ENCODE measurements at regions not wholly inside any gene's neighbourhood (a gene's known extent, or its start where the extent isn't known, plus 50 kb on each side); places are given as distances from the start of the nearest gene placed in this dataset.

DNA sequence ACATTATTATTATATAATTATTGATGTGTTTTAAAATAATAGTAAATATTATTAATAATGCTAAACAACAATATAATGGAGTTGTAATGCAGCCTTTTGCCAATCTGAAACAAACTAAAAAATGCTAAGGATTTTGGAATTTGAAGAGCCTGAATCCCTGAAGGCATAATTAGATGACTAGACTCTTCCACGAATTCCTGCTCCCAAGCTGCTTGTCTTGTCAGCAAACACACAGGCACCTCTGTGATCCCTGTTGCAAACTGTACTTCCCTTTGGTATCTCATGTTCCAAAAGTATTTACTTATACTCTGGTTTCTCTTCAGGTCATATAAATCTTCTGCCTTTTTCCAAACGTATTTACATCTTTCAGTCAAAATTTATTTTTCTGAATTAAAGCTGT lies 1862.4 kb downstream of the OLFM4 start:
- no peak for TF ChIP-seq POLR2A (IDR thresholded peaks at IDR 0.05)
- TF ChIP-seq, protein P1, sequence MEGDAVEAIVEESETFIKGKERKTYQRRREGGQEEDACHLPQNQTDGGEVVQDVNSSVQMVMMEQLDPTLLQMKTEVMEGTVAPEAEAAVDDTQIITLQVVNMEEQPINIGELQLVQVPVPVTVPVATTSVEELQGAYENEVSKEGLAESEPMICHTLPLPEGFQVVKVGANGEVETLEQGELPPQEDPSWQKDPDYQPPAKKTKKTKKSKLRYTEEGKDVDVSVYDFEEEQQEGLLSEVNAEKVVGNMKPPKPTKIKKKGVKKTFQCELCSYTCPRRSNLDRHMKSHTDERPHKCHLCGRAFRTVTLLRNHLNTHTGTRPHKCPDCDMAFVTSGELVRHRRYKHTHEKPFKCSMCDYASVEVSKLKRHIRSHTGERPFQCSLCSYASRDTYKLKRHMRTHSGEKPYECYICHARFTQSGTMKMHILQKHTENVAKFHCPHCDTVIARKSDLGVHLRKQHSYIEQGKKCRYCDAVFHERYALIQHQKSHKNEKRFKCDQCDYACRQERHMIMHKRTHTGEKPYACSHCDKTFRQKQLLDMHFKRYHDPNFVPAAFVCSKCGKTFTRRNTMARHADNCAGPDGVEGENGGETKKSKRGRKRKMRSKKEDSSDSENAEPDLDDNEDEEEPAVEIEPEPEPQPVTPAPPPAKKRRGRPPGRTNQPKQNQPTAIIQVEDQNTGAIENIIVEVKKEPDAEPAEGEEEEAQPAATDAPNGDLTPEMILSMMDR (IDR thresholded peaks at IDR 0.05), result no peak
- intact Hi-C loops (cut with DNase I), result no loop called here
- Histone ChIP-seq H3K36me3 (no peaks in the 10 kb centered on the region), H3K4me1 (no peaks in the 10 kb centered on the region), H3K27ac (no peak overlapping the region), H3K27me3 (no peaks in the 10 kb centered on the region), H3K9me3 (no peaks in the 10 kb centered on the region), H3K4me3 (replicated peaks in 1 of 3) (no peak overlapping the region)
- 59 to 74% methylated on average over 2 of the region's 2 CpGs for WGBS, 2 donors
- no peak for DNase-seq

DNA sequence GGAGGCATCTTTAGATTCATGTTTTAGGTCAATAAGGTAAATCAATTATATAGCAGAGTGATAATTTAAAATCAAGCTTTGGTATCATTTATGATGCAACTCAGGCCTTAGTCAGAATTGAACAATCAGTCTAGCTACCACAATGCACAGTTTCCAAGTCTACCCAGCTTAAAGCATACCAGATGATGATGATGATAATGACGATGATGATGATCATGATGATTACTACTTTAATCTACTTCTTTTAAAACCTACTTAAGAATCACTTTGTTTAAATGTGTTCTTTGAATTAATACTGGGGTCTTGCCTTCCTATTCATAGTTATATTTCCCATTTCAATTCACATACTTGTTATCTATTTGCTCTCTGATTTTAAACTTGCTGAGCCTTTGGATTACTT lies 1872.7 kb downstream of the OLFM4 start:
- Histone ChIP-seq H3K4me1 (no peaks in the 10 kb centered on the region), H3K4me3 (replicated peaks in 1 of 3) (no peak overlapping the region), H3K27me3 (no peaks in the 10 kb centered on the region), H3K9me3 (no peaks in the 10 kb centered on the region), H3K36me3 (no peaks in the 10 kb centered on the region), H3K27ac (no peak overlapping the region)
- no peak for TF ChIP-seq POLR2A (IDR thresholded peaks at IDR 0.05)
- TF ChIP-seq, protein P1 (IDR thresholded peaks at IDR 0.05), result no peak
- intact Hi-C loops (cut with DNase I), result no loop called here
- WGBS, 2 donors, result 94 to 96% methylated on average over 1 of the region's 1 CpG
- no peak for DNase-seq

DNA sequence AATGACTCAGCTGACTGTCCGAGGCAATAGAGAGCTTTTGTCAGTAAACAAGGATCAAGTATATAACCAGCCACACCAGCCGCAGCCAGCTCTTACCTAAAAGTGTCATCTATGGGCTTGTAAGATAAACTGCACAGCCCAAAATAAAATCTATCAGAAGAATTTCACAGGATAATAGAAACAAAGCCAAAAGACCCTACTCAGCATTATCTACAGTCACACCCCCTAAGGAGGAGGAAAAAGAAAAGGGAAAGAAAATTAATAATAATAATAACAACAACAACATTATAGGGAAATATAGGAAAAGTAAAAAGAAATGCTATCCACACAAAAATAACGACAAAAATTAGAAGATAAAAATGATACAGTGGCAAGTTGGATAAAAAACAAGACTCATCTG lies 1883.8 kb downstream of the OLFM4 start:
- intact Hi-C loops (cut with DNase I), result no loop called here
- TF ChIP-seq, protein P1 (IDR thresholded peaks at IDR 0.05), result no peak
- TF ChIP-seq POLR2A (IDR thresholded peaks at IDR 0.05), result no peak
- 77 to 79% methylated on average over 3 of the region's 3 CpGs for WGBS, 2 donors
- no peak overlapping the region for H3K4me3 ChIP-seq (replicated peaks in 1 of 3)
- H3K27ac ChIP-seq, result no peak overlapping the region
- H3K36me3 ChIP-seq, result no peaks in the 10 kb centered on the region
- no peaks in the 10 kb centered on the region for H3K27me3 ChIP-seq
- H3K4me1 ChIP-seq, result no peaks in the 10 kb centered on the region
- no peak for DNase-seq
- no peaks in the 10 kb centered on the region for H3K9me3 ChIP-seq

DNA sequence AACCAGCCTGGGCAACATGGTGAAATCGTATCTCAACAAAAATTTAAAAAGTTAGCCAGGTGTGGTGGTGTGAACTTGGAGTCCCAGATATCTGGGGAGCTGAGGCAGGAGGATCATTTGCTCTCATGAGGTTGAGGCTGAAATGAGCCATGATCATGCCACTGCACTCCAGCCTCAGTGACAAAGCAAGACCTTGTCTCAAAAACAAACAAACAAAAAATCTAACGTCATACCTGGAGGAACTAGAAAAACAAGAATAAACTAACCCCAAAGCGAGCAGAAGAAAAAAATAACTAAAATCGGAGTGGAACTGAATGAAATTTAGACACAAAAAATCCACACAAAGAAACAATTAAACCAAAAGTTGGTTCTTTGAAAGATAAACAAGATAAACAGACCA lies 1885.1 kb downstream of the OLFM4 start:
- no peaks in the 10 kb centered on the region for H3K4me1 ChIP-seq
- 75 to 78% methylated on average over 4 of the region's 4 CpGs for WGBS, 2 donors
- no peak overlapping the region for H3K27ac ChIP-seq
- intact Hi-C loops (cut with DNase I), result no loop called here
- H3K36me3 ChIP-seq, result no peaks in the 10 kb centered on the region
- H3K27me3 ChIP-seq, result no peaks in the 10 kb centered on the region
- H3K9me3 ChIP-seq, result no peaks in the 10 kb centered on the region
- no peak for DNase-seq
- no peak overlapping the region for H3K4me3 ChIP-seq (replicated peaks in 1 of 3)
- TF ChIP-seq POLR2A (IDR thresholded peaks at IDR 0.05), result no peak
- TF ChIP-seq, protein P1 (IDR thresholded peaks at IDR 0.05), result no peak

DNA sequence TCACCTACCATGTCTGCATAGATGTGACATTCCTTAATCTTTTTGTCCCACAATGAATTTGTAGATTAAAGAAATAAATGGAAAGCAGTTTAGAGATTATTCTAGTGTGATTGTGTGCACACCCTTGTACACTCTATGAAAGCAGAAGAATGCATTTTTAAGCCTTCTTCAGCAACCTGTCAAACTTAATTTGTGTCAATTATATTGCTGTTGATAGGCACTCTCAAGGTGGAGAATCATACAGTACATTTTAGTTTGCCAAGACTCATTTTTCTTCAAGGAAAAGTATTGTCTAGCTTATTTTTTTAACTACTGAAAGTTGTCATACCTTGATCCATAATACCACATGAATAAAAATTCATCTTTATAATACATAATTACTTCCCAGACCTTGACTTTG lies 1898.9 kb downstream of the OLFM4 start:
- intact Hi-C loops (cut with DNase I), result no loop called here
- H3K27me3 ChIP-seq, result no peaks in the 10 kb centered on the region
- TF ChIP-seq POLR2A (IDR thresholded peaks at IDR 0.05), result no peak
- TF ChIP-seq, protein P1 (IDR thresholded peaks at IDR 0.05), result no peak
- no peaks in the 10 kb centered on the region for H3K36me3 ChIP-seq
- H3K27ac ChIP-seq, result no peak overlapping the region
- H3K4me1 ChIP-seq, result no peaks in the 10 kb centered on the region
- H3K4me3 ChIP-seq (replicated peaks in 1 of 3), result no peak overlapping the region
- no peak for DNase-seq
- H3K9me3 ChIP-seq, result no peaks in the 10 kb centered on the region

Data from thyroid gland (tissue), 4 donors.